DMS53 treated with DMSO at 0.1 percent for 48 hours (cell line): ENCODE measurements at regions not wholly inside any gene's neighbourhood (a gene's known extent, or its start where the extent isn't known, plus 50 kb on each side); places are given as distances from the start of the nearest gene placed in this dataset.
"Not testable (repeated sequence)": the region's sequence is repeated elsewhere in the genome, so short reads cannot be mapped to it uniquely, and the experiment has no call there.

ENCODE experiments used
- DNase-seq: peaks from one replicate; lab custom pipeline; 2025; ENCODE audit not compliant: unreplicated experiment; lab: John Stamatoyannopoulos, UW

DNA sequence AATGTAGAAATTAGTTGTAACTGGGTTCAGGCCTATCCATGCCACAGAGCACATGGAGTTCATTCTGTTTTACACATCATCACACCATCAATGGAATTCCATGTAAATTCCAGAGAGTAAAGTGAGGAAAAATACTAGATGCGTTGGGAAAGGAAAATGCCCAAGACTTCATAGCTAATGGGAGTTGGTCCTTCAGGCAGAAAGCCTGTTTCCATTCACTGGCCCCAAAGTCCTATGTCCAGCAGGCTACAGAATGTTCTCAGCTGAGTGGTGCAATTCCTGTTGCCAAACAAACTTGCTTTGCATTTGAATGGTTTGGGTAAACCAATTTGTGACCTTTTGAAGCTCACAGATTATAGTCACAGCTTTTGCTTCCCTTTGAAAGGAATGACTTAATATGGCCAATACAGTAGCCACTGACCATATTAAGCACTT is 164.6 kb upstream of the PFN2 start:
- DNase-seq, result no peak

DNA sequence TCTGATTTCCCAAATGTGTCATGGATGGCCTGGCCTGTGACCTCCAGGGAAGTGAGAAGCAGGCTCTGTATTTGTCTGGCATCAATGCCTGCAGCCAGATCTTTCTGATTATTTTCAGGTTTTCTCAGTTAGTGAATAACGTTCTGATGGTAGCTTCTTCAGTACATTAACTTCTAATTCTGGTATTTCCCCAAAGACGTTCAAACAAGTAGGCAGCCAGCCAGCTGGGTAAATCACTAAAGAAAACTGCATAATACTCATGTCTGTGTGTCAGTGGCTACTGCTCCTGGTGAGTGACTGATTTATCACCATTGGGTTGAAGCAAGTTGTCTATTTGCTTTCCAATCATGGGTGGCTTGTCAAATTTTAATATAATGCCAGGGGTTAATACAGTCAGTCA is 162.6 kb upstream of the PFN2 start:
- DNase-seq, result no peak

DNA sequence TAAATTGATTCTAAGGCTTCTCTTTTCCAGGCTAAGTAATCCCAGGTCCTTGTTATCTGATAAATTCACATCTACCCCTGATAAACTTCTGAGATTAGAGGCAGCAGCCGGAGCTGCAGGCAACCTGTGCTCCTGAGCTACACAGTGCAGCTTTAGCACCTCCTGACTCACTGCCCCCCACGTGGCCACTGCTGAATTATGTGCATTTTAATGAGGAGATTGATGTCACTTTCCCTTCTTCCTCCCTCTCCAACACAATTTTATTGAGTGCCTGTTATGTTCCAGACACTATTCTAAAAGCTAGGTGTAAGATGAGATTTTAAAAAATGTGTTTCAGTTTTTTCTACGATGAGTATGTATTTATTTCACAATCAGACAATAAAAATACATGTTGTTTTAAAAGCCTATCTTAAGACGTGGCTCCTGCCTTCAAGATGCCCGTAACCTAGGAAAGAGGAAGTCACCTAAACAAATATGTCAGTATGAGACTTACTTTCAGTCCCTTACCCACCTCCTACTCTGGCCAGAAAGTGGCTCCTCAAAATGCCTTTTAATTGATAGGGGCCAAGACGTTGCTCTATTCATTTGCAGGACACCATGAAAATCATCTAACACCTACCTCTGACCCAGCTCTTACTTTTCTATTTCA is 161.5 kb upstream of the PFN2 start:
- DNase-seq, result no peak

DNA sequence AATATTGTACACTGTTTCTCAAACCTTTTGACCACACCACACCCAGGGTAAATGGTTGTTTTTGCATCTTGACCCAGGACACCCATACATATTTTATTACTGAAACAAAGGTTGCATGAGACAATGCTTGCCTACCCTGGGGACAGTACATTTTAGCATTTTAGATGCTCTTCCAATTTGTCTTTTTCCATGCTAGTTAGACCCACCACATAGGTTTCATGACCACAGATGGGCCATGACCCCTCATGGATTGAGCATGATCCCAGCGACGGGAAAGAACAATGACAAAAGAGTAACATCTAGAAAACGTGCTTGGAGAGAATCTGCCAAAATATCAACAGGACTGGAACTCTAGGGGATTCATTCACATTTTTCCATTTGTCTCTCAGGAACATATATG is 161.0 kb upstream of the PFN2 start:
- DNase-seq, result no peak

DNA sequence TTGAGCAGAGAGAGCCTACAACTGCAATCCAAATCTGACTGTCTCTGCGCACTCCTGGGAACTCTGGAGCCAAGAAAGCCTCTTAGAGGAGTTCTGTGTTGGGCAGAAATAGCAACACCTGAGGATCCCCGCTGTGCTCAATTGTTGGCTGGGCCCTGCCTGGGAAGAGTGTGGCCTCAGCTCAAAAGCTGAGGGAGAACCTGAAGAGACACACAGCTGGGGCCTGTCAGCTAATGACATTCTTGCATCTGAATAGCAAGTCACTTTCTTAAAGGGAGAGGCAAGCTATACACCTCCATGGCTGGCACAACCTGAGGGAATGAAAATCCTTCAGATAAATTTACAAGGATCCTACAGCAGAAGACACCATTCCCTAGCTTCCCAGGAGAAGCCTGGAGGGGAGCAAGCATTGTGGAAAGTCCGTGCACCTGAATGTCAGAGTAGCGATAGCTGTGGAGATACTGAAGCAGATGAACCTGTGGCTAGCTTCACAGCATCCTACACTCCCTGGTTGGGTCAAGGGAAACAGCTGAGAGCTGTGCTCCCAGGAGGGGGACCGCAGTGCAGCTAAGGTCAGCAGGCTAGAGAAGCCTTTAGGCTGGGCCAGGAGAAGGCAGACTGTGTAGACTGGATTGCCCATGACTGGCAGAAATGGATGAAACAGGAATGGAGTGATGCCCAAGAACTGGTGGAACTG is 159.9 kb upstream of the PFN2 start:
- no peak for DNase-seq

DNA sequence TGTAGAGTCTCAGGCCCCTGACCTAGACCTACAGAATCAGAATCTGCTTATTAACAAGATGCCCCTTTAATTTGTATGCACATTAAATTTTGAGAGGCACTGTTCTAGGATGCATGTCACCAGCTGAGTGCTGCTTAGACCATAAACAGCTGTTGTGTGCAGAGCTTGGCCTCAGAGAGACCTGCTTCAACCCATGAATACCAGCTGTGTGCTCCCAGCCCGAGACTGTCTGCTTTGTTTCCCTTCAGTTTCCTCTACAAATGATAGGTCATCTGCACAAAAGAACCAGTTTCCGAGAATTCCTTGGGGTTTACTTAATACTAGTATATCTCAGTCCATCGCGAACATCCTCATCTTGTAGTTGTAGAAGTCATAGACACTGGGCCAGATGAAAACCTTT is 158.5 kb upstream of the PFN2 start:
- no peak for DNase-seq

DNA sequence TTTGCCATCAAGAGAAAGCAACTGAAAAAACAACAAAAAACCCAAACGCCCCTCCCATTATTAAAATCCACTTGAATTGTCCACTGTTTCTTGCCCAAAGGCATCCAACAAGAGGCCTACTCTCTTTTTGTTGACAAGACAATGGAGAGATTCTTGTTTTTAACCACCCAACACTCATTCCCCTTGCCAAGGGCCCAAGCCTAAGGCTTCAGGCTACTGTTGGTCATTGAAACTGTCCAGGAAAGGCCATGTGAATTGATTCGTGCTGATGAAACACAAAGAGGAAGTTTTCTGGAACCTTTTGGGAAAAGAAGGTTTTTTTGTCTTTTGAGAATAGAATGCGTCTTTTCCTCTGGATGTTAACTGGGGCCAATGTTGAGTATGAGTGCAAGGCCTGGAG is 157.4 kb upstream of the PFN2 start:
- DNase-seq, result no peak

DNA sequence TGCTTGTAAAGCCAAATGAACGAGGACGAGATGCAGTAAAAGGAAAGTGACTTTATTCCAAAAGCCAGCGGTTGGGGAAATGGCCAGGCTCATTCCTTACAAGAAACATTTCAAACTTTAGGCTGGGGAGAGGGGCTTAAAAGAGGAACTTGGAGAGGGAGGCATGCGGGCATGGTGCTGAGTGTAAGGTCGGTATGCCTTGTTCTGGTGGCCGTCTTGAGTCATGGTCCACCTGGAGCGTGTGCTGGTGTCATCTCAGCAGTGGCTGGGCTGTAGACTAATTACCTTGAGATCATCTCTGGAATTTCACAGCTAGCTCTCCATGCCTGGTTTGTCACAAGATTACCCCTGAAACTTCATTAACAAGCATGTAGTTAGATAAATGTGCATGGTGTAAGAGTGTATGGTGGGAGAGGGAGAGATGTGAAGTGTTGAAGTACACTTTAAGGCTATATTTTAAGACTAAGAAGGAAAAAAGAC is 156.4 kb upstream of the PFN2 start:
- no peak for DNase-seq

DNA sequence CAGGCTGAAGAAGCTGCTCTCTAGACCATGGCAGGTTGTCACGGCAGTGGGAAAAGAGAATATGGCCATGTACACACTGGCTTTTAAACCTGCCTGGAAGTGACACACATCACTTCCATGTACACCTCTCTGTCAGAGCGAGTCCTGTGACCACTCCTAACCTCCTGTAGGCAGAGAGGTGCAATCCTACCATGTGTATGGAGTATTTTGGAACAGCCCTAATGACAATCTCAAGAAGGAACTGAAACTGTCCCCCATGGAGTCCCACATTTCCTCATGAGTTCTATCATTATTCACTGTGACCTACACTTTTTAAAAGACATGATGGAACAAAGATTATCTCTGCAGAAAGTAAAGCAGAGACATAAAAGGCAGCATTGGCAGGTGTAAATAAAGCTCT is 153.4 kb upstream of the PFN2 start:
- DNase-seq, result no peak

DNA sequence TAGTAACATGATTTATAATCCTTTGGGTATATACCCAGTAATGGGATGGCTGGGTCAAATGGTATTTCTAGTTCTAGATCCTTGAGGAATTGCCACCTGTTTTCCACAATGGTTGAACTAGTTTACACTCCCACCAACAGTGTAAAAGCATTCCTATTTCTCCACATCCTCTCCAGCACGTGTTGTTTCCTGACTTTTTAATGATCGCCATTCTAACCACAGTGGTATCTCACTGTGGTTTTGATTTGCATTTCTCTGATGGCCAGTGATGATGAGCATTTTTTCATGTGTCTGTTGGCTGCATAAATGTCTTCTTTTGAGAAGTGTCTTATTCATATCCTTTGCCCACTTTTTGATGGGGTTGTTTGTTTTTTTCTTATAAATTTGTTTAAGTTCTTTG is 152.6 kb upstream of the PFN2 start:
- not testable (repeated sequence) for DNase-seq

DNA sequence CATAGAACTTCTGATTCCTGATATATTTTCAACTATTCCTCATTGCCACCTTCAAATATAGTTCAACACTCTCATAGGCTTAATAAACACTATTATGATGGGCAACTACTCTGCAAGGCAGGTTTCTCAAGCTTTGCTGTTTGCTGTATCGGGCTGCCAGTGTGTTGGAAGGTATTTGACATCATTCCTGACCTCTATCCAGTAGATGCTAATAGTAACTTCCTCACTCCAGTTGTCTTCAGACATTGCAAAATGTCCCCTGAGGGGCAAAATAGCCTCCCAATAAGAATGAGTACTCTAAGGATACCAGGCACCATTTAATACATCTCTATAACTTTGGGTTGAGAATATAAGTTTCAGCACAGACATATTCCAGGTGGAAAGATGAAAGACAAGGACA is 147.5 kb upstream of the PFN2 start:
- no peak for DNase-seq

DNA sequence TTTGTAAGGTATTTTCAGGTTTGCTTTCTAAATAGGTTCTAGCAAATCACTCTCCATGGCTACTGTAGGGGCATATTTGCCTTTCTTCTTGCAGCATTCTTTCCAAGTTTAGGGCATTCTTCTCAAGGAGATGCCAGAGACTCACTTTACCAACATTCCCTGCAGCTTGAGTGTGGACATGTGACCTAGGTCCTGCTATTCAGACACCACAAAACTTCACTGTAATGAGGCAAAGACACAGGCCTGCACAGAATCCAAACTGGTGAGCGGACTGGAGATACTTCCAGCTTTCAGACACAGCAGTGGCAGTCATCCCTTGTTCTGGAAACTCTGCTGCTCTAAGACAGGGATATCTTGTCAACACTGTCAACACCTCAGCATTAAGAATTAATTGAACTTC is 146.4 kb upstream of the PFN2 start:
- DNase-seq, result no peak

DNA sequence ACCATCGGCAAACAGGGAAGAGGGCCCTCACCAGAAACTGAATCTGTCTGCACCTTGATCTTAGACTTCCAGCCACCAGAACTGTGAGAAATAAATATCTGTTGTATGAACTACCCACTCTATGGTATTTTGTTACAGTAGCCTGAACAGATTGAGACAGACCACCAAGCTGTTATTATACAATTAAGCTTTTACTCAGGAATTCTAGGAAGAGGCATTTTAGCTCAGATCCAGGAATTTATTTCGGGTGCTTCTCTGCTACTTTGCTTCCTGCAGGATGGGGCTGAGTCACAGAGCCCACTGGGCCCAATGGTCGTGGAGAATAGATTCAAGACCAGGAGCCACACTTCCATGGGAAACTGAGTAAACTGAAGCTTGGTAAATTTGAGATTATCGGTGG is 145.5 kb upstream of the PFN2 start:
- DNase-seq, result no peak

DNA sequence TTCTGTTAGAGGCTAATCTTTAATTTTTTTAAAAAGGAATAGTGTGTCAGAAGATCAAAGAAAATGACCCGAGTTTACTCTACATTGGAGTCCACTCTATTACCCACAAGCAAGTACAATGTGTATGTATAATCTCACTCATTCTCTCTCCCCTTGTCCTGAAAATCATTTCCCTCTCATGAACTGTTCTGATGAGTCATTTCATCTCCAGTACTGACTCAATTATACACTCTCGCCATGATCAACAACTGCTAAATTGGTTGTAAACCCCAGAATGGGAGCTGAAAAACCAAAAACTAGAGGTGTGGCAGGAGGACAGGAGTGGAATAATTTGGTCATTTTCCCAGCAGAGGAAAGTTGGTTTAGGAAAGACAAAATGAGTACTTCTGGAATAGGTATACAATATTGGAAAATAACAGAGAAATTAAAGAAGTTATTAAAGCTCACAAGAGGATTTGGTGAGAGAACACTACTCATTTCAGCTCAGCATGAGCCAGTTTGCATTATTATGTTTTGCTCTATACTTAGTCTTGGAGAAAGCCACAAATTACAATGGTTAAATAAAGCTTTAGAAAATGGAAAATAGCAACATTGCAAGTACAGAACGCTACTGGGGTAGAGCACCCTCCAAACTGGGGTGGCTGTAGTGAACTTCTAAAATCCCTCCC is 144.3 kb upstream of the PFN2 start:
- peak; percentile 10 for DNase-seq

DNA sequence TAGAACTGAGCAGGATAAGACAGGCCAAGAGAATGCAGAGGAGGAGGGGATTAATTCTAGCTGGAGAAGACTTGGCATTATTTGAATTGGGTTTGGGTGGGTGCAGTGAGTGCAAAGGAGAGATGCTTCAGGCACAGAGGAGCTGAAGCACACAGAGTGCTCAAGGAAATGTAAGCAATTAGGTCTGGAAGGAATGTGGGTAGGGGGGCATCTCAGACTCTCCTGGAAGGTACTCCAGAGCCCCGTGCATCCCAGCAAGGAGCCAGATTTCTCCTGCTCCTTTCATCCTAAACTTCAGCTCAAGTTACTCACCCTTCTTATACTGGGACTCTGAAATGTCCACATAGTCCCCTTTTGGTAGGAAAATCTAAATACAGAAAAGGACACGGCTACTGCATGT is 143.6 kb upstream of the PFN2 start:
- DNase-seq, result no peak

DNA sequence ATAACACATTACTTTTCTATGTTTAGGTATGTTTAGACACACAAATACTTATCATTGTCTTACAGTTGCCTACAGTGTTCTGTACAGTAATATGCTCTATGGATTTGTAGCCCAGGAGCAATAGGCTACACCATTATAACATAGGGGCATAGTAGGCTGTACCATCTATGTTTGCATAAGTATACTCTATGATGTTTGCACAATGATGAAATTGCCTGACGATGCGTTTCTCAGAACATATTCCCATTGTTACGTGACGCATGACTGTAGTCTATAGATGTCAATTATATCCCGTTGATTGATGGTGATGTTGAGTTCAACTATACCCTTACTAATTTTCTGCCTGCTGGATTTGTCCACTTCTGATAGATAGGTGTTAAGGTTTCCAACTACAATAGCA is 139.4 kb upstream of the PFN2 start:
- DNase-seq, result peak; percentile 69

DNA sequence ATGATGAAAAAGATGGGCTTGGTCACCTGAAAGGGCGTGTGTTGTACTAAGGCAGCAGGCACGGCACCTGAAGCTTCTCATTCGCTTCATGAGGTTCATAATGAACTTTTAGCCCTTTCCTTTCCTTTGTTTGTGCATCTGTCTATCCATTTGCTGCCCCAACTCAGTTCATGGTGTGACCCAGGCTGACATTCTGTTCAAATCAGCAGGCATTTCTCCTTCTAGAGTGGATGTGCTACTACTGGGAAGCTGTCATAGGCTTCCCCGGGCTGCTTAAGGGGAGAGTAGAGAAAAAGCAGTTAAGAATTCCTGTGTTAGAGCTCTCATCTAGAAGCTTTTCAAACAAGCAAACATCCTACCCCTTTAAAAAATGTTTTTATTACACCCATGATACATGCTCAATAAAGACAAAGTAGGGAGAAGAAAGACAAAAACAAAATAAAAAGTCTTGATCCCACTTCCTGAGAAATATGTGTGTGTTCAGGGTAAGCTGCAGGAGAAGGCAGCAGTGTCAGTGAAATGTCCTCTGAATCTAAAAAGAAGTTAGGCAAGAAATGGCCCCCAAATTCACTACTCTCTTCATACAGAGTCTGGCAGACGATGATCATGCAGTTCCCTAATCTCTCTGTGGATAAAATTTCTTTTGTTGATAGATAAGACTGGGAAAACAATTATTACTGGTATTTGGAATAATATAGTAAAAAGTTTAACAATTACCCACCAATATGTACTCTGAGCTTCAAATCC is 136.9 kb upstream of the PFN2 start:
- no peak for DNase-seq

DNA sequence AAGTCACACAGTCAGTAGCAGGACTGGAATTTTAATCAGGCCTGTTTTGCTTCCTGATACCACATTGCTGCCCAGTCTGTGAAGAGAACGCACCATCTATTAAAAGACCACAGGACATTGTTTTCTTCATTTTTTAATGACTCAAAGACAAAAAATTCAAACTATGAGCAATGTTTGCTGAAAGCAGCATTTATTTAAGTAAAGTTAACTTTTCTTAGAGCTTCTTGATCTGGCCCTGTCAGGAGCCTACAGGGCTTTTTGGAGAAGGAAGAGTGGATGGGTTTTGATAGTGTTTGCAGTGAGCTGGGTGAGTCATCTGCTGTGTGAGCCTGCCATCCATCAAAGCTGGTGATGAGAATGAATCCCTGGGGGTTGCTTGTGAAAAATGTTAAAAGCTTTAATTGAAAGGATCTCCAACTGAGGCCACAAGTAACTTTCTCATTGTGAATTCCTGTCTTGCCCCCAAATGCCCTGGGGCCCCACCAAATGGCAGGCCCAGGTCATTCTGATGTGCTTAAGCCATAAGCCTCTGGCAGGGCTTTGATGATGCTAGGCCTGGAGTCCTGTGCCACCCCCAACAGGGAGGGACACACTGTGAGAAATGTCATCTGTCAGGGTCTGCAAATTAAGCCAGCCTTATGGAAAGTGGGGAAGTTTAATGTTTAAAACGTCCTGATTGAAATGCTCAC is 136.2 kb upstream of the PFN2 start:
- DNase-seq, result no peak

DNA sequence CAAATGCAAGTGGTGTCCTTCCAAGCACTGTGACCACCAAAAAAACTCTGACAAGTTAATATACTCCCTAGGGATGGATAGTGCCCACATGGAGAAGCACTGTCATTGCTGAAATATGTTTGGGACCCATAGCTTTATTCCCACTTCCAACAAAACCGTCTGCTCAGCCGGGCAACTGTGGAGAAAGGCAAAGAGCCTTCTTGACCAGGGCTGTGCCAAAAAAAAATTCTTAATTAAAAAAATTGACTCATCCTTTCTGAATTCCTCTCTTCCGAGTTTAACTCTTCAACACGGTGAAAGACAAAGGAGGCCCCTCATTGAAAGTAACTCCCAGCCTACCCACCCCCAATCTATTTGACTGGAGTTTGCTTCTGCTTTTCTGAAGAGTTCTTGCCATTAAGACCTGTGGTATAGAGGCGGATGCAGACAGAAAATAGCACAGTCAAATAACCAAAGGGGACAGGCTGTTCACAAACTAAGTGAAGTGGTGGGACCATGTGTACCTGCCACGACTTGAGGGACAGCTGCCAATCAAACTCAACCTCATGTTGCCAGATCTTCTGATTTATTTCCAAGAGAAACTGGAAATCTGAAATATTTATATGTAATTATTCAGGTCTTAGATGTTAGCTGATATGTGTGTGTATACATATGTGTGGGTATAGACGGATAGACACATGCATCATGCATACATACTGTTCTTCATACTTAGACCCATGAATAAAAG is 135.4 kb upstream of the PFN2 start:
- DNase-seq, result no peak

DNA sequence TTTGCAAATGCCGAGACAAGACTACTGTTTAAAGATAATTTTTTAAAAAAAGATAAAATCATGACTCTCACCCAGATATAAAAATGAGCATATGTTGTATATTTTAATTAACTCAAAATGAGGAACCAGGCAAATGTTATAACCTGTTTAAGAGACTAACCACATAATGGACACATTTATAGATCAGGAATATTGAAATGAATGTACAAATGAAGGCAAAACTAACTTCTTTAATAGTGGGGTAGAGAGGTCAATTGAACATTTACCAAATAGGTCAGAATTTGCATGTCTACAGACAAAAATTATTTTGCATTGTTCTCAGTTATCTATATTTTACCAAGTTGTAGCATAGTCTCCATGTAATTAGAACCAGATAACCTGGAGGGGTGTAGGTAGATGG is 134.3 kb upstream of the PFN2 start:
- DNase-seq, result no peak
